Peyer's patch (tissue), 4 donors: ENCODE measurements at regions not wholly inside any gene's neighbourhood (a gene's known extent, or its start where the extent isn't known, plus 50 kb on each side); places are given as distances from the start of the nearest gene placed in this dataset.

Experiments used
- DNase-seq, 3 donors: peaks; one replicate each; pipeline ENCODE4 v3.0.0-alpha.2; 2017 to 2019
- H3K27ac ChIP-seq, 4 donors: fragments of 200-600 bp; sonication (generic); one replicate each; pipeline ENCODE4 v1.5.1; 2016 to 2019
- H3K27me3 ChIP-seq, 2 donors: fragments of 200-600 bp; sonication (generic); one replicate each; pipeline ENCODE4 v1.5.1; 2019
- H3K36me3 ChIP-seq, 3 donors: fragments of 200-600 bp; sonication (generic); one replicate each; pipeline ENCODE4 v1.5.1; 2016 to 2019
- H3K4me1 ChIP-seq, 4 donors: fragments of 200-600 bp; sonication (generic); one replicate each; pipeline ENCODE4 v1.5.1; 2016 to 2019
- H3K4me3 ChIP-seq, 4 donors: fragments of 200-600 bp; sonication (generic); 1 replicate in 3 of 4; 2 replicates in 1 of 4; pipeline ENCODE4 v1.5.1; 2016 to 2019; ENCODE audit warnings: mild to moderate bottlenecking in 1 of 4
- H3K9me3 ChIP-seq, 4 donors: fragments of 200-600 bp; sonication (generic); one replicate each; pipeline ENCODE4 v1.5.1; 2016 to 2019; ENCODE audit warnings: mild to moderate bottlenecking in 1 of 4
- CTCF ChIP-seq, 6 experiments: fragments of 450-650 bp in 4 of 6; fragments of 200-600 bp in 2 of 6; sonication (generic) in 1 of 6; IDR thresholded peaks; one replicate each; pipeline ENCODE4 v1.5.1; 2017 to 2019; ENCODE audit warnings: antibody characterized with exemption in 6 of 6, mild to moderate bottlenecking in 3 of 6, moderate library complexity in 1 of 6
- POLR2A ChIP-seq, 2 donors: fragments of 450-650 bp; IDR thresholded peaks; one replicate each; pipeline ENCODE4 v1.5.1; 2017; ENCODE audit warnings: antibody characterized with exemption in 2 of 2, mild to moderate bottlenecking in 2 of 2, moderate library complexity in 2 of 2

GRCh38 chr14:98446508-98446907 lies 825.5 kb downstream of the BCL11B start:
- TF ChIP-seq CTCF (IDR thresholded peaks at IDR 0.05) (no peak), POLR2A (IDR thresholded peaks at IDR 0.05) (no peak)
- Histone ChIP-seq H3K36me3 (no peaks in the 10 kb centered on the region), H3K27ac (no peak overlapping the region), H3K9me3 (no peaks in the 10 kb centered on the region), H3K4me3 (no peak overlapping the region), H3K4me1 (no peaks in the 10 kb centered on the region), H3K27me3 (no peaks in the 10 kb centered on the region)
- DNase-seq = no peak

- Histone ChIP-seq H3K27ac (no peak overlapping the region), H3K9me3 (no peaks in the 10 kb centered on the region), H3K4me3 (no peak overlapping the region), H3K36me3 (no peaks in the 10 kb centered on the region), H3K4me1 (no peaks in the 10 kb centered on the region), H3K27me3 (no peaks in the 10 kb centered on the region)
- TF ChIP-seq POLR2A (IDR thresholded peaks at IDR 0.05) = no peak
- DNase-seq = no peak
These were observed 815.8 kb downstream of the BCL11B start for GRCh38 chr14:98456231-98456630.

DNA sequence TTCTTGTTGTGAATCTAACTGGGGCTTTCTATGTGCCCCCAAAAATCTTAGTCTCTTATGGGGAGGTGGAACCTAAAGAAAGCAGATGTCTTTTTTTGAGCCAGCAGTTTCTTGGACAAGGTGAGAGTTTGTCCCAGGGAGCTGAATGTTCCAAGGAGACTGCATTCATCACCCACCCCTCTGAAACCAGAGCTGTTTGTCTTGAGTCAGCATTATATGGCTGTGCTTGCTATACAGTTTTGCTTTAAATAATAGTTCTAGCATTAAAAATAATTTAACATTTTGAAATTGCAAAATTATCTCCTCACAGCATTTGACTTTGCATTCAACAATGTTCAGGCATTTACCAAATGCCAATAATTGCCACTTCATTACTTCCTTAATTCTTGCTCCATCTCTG lies 813.3 kb downstream of the BCL11B start:
- TF ChIP-seq POLR2A (IDR thresholded peaks at IDR 0.05) (no peak), CTCF (IDR thresholded peaks at IDR 0.05) (no peak)
- Histone ChIP-seq H3K36me3 (no peaks in the 10 kb centered on the region), H3K27me3 (no peaks in the 10 kb centered on the region), H3K4me3 (no peak overlapping the region), H3K27ac (no peak overlapping the region), H3K4me1 (no peaks in the 10 kb centered on the region), H3K9me3 (no peaks in the 10 kb centered on the region)
- DNase-seq = no peak

GRCh38 chr14:98462908-98463307 lies 809.1 kb downstream of the BCL11B start:
- no peaks in the 10 kb centered on the region for H3K36me3 ChIP-seq
- no peak for DNase-seq
- H3K27me3 ChIP-seq = no peaks in the 10 kb centered on the region
- TF ChIP-seq CTCF (IDR thresholded peaks at IDR 0.05) (no peak), POLR2A (IDR thresholded peaks at IDR 0.05) (no peak)
- H3K4me3 ChIP-seq = no peak overlapping the region
- no peaks in the 10 kb centered on the region for H3K4me1 ChIP-seq
- no peak overlapping the region for H3K27ac ChIP-seq
- no peaks in the 10 kb centered on the region for H3K9me3 ChIP-seq

GRCh38 chr14:98466807-98467206 lies 805.2 kb downstream of the BCL11B start:
- no peak overlapping the region for H3K27ac ChIP-seq
- DNase-seq = no peak
- H3K27me3 ChIP-seq = no peaks in the 10 kb centered on the region
- H3K4me1 ChIP-seq = no peaks in the 10 kb centered on the region
- TF ChIP-seq POLR2A (IDR thresholded peaks at IDR 0.05) (no peak), CTCF (IDR thresholded peaks at IDR 0.05) (no peak)
- H3K4me3 ChIP-seq = no peak overlapping the region
- H3K9me3 ChIP-seq = no peaks in the 10 kb centered on the region
- H3K36me3 ChIP-seq = no peaks in the 10 kb centered on the region

DNA sequence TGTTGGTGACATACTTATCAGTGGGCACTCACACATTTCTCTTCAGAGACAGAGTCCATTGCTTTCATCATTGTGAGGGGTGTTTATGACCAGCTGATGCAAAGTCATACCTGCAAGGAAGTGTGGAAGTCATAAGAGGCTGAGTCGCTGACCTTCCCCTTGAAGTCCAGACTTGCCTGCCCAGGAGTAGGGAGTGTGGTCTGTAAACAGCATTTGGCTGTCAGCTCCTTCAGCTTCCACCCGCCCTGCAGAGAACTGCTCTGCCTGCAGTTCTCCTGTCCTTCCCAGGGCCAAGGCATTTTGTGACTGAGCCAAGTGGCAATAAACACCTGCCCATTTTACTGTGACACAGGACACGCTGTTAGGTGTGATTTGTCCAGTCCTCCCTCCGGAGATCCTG lies 801.3 kb downstream of the BCL11B start:
- Histone ChIP-seq H3K27ac (no peak overlapping the region), H3K4me1 (no peaks in the 10 kb centered on the region), H3K9me3 (no peaks in the 10 kb centered on the region), H3K36me3 (no peaks in the 10 kb centered on the region), H3K4me3 (no peak overlapping the region), H3K27me3 (no peaks in the 10 kb centered on the region)
- no peak for DNase-seq
- TF ChIP-seq CTCF (IDR thresholded peaks at IDR 0.05) (no peak), POLR2A (IDR thresholded peaks at IDR 0.05) (no peak)
